Stimulated activated effector memory CD8-positive, alpha-beta T cell treated with anti-CD3 and anti-CD28 coated beads, Interleukin-12 subunit alpha, Interleukin-12 subunit beta, amount 100 ng/mL, for 72 hours (primary cell): ENCODE measurements at regions not wholly inside any gene's neighbourhood (a gene's known extent, or its start where the extent isn't known, plus 50 kb on each side); places are given as distances from the start of the nearest gene placed in this dataset.

Experiments
- ATAC-seq: fragments of 150-1000 bp; cut with Tn5 transposase; 2 replicates; pipeline ENCODE4 v1.10.0; 2021
- DNase-seq, 2 donors: peaks; one replicate each; pipeline ENCODE4 v3.0.0; 2021 to 2022; ENCODE audit warnings: low spot score in 2 of 2
- H3K27ac Mint-ChIP-seq: one replicate; pipeline ENCODE4 v1.8.0; 2022; ENCODE audit warnings: mild to moderate bottlenecking, mixed read lengths
- H3K36me3 Mint-ChIP-seq: one replicate; pipeline ENCODE4 v1.8.0; 2022; ENCODE audit warnings: mild to moderate bottlenecking, mixed read lengths
- H3K4me1 Mint-ChIP-seq: one replicate; pipeline ENCODE4 v1.8.0; 2022; ENCODE audit warnings: mixed read lengths
- H3K4me3 Mint-ChIP-seq: one replicate; pipeline ENCODE4 v1.8.0; 2022; ENCODE audit warnings: mild to moderate bottlenecking, mixed read lengths
- H3K9me3 Mint-ChIP-seq: one replicate; pipeline ENCODE4 v1.8.0; 2022; ENCODE audit warnings: mixed read lengths

GRCh38 chr22:22106855-22107254, 124.3 kb upstream of the TOP3B start:
- H3K9me3 Mint-ChIP-seq: no peaks in the 10 kb centered on the region
- no peaks in the 10 kb centered on the region for H3K36me3 Mint-ChIP-seq
- DNase-seq (no peak), ATAC-seq (no peak)
- H3K27ac Mint-ChIP-seq: no peak overlapping the region
- peaks cover 16% of the 10 kb centered on the region for H3K4me1 Mint-ChIP-seq
- H3K4me3 Mint-ChIP-seq: no peak overlapping the region

- H3K4me1 Mint-ChIP-seq: peaks cover under 1% of the 10 kb centered on the region
- no peak for ATAC-seq
- H3K36me3 Mint-ChIP-seq: no peaks in the 10 kb centered on the region
- H3K4me3 Mint-ChIP-seq: no peak overlapping the region
- H3K9me3 Mint-ChIP-seq: no peaks in the 10 kb centered on the region
- DNase-seq: no peak
- H3K27ac Mint-ChIP-seq: no peak overlapping the region
These were observed 122.8 kb upstream of the TOP3B start for GRCh38 chr22:22105364-22105763.

GRCh38 chr22:22103078-22103875, 120.7 kb upstream of the TOP3B start:
- peak in 1 of 2 donors; percentile 58 for DNase-seq
- peak; percentile 52 for ATAC-seq
- Mint-ChIP-seq H3K4me3 (no peak overlapping the region), H3K9me3 (no peaks in the 10 kb centered on the region), H3K27ac (no peak overlapping the region), H3K36me3 (no peaks in the 10 kb centered on the region), H3K4me1 (peaks cover 6% of the 10 kb centered on the region)

GRCh38 chr22:22099833-22100812, 117.5 kb upstream of the TOP3B start:
- Mint-ChIP-seq H3K27ac (no peak overlapping the region), H3K4me1 (peaks cover 6% of the 10 kb centered on the region), H3K36me3 (no peaks in the 10 kb centered on the region)

GRCh38 chr22:22099194-22099486, 116.6 kb upstream of the TOP3B start:
- peak; percentile 19 for ATAC-seq
- H3K4me3 Mint-ChIP-seq: no peak overlapping the region
- H3K27ac Mint-ChIP-seq: no peak overlapping the region
- peaks cover 6% of the 10 kb centered on the region for H3K4me1 Mint-ChIP-seq
- DNase-seq: peak in 1 of 2 donors; percentile 36
- H3K36me3 Mint-ChIP-seq: no peaks in the 10 kb centered on the region
- H3K9me3 Mint-ChIP-seq: no peaks in the 10 kb centered on the region

More at GRCh38 chr22:22099833-22100812, 117.5 kb upstream of the TOP3B start:
- ATAC-seq (peak; percentile 50), DNase-seq (peak in 1 of 2 donors; percentile 48)
- no peaks in the 10 kb centered on the region for H3K9me3 Mint-ChIP-seq
- H3K4me3 Mint-ChIP-seq: no peak overlapping the region

GRCh38 chr22:22098457-22099193, 116.0 kb upstream of the TOP3B start:
- ATAC-seq (peak; percentile 37), DNase-seq (peak in 1 of 2 donors; percentile 34)
- H3K36me3 Mint-ChIP-seq: no peaks in the 10 kb centered on the region
- no peak overlapping the region for H3K4me3 Mint-ChIP-seq
- H3K9me3 Mint-ChIP-seq: no peaks in the 10 kb centered on the region
- H3K4me1 Mint-ChIP-seq: peaks cover 6% of the 10 kb centered on the region
- H3K27ac Mint-ChIP-seq: no peak overlapping the region

- ATAC-seq (peak; percentile 31), DNase-seq (no peak)
- Mint-ChIP-seq H3K27ac (no peak overlapping the region), H3K36me3 (no peaks in the 10 kb centered on the region), H3K4me3 (no peak overlapping the region), H3K4me1 (peaks cover 15% of the 10 kb centered on the region), H3K9me3 (no peaks in the 10 kb centered on the region)
These were observed 115.2 kb upstream of the TOP3B start for GRCh38 chr22:22097727-22098228.

GRCh38 chr22:22094921-22095320, 112.3 kb upstream of the TOP3B start:
- DNase-seq (no peak), ATAC-seq (no peak)
- H3K27ac Mint-ChIP-seq: no peak overlapping the region
- H3K4me3 Mint-ChIP-seq: no peak overlapping the region
- H3K4me1 Mint-ChIP-seq: peaks cover 23% of the 10 kb centered on the region
- no peaks in the 10 kb centered on the region for H3K9me3 Mint-ChIP-seq
- H3K36me3 Mint-ChIP-seq: no peaks in the 10 kb centered on the region

GRCh38 chr22:22094514-22094913, 111.9 kb upstream of the TOP3B start:
- no peak overlapping the region for H3K27ac Mint-ChIP-seq
- ATAC-seq: no peak
- peaks cover 23% of the 10 kb centered on the region for H3K4me1 Mint-ChIP-seq
- no peak overlapping the region for H3K4me3 Mint-ChIP-seq
- DNase-seq: no peak
- no peaks in the 10 kb centered on the region for H3K36me3 Mint-ChIP-seq
- H3K9me3 Mint-ChIP-seq: no peaks in the 10 kb centered on the region

- Mint-ChIP-seq H3K4me3 (no peak overlapping the region), H3K27ac (no peak overlapping the region), H3K4me1 (peaks cover 18% of the 10 kb centered on the region), H3K36me3 (no peaks in the 10 kb centered on the region), H3K9me3 (no peaks in the 10 kb centered on the region)
- DNase-seq: no peak
- ATAC-seq: no peak
These were observed 111.2 kb upstream of the TOP3B start for GRCh38 chr22:22093743-22094142.

GRCh38 chr22:22092974-22093373, 110.4 kb upstream of the TOP3B start:
- peak; percentile 63 for ATAC-seq
- H3K27ac Mint-ChIP-seq: no peak overlapping the region
- no peak overlapping the region for H3K4me3 Mint-ChIP-seq
- H3K9me3 Mint-ChIP-seq: no peaks in the 10 kb centered on the region
- no peaks in the 10 kb centered on the region for H3K36me3 Mint-ChIP-seq
- no peak for DNase-seq
- H3K4me1 Mint-ChIP-seq: peaks cover 17% of the 10 kb centered on the region

GRCh38 chr22:22092101-22092500, 109.5 kb upstream of the TOP3B start:
- H3K27ac Mint-ChIP-seq: no peak overlapping the region
- no peak overlapping the region for H3K4me3 Mint-ChIP-seq
- H3K4me1 Mint-ChIP-seq: peaks cover 17% of the 10 kb centered on the region
- DNase-seq: no peak
- ATAC-seq: no peak
- no peaks in the 10 kb centered on the region for H3K9me3 Mint-ChIP-seq
- no peaks in the 10 kb centered on the region for H3K36me3 Mint-ChIP-seq

GRCh38 chr22:22091400-22091878, 108.9 kb upstream of the TOP3B start:
- no peaks in the 10 kb centered on the region for H3K9me3 Mint-ChIP-seq
- H3K36me3 Mint-ChIP-seq: no peaks in the 10 kb centered on the region
- DNase-seq (peak in 1 of 2 donors; percentile 12), ATAC-seq (no peak)
- no peak overlapping the region for H3K27ac Mint-ChIP-seq
- no peak overlapping the region for H3K4me3 Mint-ChIP-seq
- H3K4me1 Mint-ChIP-seq: peaks cover 17% of the 10 kb centered on the region

- Mint-ChIP-seq H3K4me1 (peaks cover 17% of the 10 kb centered on the region), H3K36me3 (no peaks in the 10 kb centered on the region), H3K4me3 (no peak overlapping the region), H3K9me3 (no peaks in the 10 kb centered on the region), H3K27ac (no peak overlapping the region)
- no peak for ATAC-seq
- DNase-seq: no peak
These were observed 108.2 kb upstream of the TOP3B start for GRCh38 chr22:22090650-22091399.
